ENCODE measurements at regions not wholly inside any gene's neighbourhood (a gene's known extent, or its start where the extent isn't known, plus 50 kb on each side); places are given as distances from the start of the nearest gene placed in this dataset.

DNA sequence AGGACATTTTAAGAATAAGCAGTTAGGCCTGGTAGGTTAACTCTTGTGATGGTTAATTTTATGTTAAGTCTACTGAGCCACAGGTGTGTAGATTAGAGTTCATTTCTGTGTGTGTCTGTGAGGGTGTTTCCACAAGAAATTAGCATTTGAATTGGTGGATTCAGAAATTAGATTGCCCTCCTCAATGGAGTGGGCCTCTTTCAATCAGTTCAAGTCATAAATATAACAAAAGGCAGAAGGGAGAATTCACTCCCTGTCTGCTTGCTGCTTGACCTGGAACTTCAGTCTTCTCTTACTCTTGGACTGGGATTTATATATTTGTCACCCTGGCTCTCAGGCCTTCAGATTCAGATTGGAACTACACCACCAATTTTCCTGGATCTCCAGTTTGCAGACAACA lies 55.3 kb upstream of the POM121L12 start:
- Mint-ChIP-seq H3K9me3 (ENCODE audit: low read depth) (peaks cover 21% of the 10 kb centered on the region), H3K4me3 (no peak overlapping the region), H3K27me3 (no peaks in the 10 kb centered on the region), H3K4me1 (no peaks in the 10 kb centered on the region), H3K27ac (no peak overlapping the region), H3K36me3 (no peaks in the 10 kb centered on the region)
- DNase-seq, result no peak
- ATAC-seq, result no peak
- CTCF ChIA-PET, result no interaction called here

DNA sequence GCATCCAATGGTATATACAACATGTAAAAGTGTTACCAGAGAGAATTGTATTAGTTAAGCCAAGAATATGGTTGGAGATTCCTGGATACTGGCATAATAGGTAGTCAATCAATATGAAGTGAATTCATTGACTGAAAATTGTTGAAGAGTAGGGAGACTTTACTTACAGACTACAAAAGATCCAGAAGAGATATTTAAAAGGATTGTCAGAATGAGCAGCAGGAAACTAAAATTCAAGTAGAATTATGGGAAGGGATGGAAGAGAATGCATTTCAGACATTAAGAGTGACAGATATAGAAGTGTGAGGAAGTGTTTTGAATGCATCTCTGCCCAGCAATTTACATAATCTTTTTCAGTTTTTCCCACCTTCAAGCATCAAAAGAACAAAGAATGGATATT lies 62.3 kb upstream of the POM121L12 start:
- CTCF ChIA-PET, result no interaction called here

DNA sequence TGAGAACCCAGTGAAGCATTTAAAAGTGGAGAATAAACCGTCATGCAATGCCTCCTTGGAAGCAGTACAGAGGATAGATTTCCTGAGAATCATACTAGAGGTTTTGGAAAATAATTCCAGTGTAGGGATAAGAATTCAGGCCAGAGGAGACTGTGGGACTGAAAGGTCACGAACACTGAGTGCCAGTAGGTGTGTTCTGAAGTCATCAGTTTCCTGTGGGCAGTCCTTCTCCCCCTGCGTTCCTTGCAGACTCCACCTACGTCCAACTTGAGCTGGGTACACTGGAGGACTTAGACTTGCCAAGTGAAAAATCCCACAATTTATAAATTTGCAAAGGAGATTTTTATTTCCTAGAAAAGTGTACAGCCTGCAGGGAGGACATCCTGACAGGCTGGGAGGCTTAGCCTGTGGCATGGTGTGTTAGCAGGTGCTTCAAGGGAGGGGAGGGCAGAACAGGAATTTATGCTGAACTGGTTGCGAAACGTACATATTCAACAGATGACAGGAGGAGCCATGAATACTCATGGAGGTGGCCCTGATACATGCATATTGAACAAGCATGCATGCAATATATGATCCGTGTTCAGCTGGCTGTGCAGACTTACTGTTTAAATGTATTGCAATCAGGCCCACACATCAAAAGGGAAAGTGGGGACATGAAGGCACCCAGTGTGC lies 72.9 kb upstream of the POM121L12 start:
- ATAC-seq (no peak), DNase-seq (no peak)
- CTCF ChIA-PET, result no interaction called here
- peaks cover 16% of the 10 kb centered on the region for H3K9me3 Mint-ChIP-seq (ENCODE audit: low read depth)
- no peaks in the 10 kb centered on the region for H3K27me3 Mint-ChIP-seq
- H3K4me1 Mint-ChIP-seq, result no peaks in the 10 kb centered on the region
- H3K4me3 Mint-ChIP-seq, result no peak overlapping the region
- H3K36me3 Mint-ChIP-seq, result no peaks in the 10 kb centered on the region
- no peak overlapping the region for H3K27ac Mint-ChIP-seq

More for the DNA sequence above, 62.3 kb upstream of the POM121L12 start:
- no peak for DNase-seq
- peaks cover 7% of the 10 kb centered on the region for H3K9me3 Mint-ChIP-seq (ENCODE audit: low read depth)
- no peak overlapping the region for H3K4me3 Mint-ChIP-seq
- no peaks in the 10 kb centered on the region for H3K36me3 Mint-ChIP-seq
- no peaks in the 10 kb centered on the region for H3K27me3 Mint-ChIP-seq
- no peak overlapping the region for H3K27ac Mint-ChIP-seq
- no peaks in the 10 kb centered on the region for H3K4me1 Mint-ChIP-seq
- ATAC-seq, result no peak

DNA sequence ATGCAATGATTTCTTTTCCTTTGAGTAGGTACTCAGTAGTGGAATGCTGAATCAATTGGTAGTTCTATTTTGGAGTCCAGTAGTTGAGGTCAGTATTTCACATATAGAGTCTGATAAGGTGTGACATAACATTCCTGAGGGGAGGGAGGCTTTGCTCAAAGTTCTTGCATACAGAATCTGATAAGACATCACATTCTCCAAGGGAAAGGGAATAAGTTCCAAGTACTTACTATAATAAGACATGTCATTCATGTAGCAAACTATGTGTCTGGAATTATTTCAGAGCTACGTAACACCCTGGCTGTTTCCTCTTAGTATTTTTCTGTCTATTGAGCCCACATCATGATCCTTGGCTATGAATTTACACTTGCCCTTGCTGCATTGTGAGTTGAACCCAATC lies 74.3 kb upstream of the POM121L12 start:
- no peak for ATAC-seq
- H3K4me3 Mint-ChIP-seq, result no peak overlapping the region
- no peak overlapping the region for H3K27ac Mint-ChIP-seq
- no peaks in the 10 kb centered on the region for H3K4me1 Mint-ChIP-seq
- CTCF ChIA-PET, result no interaction called here
- no peak for DNase-seq
- H3K9me3 Mint-ChIP-seq (ENCODE audit: low read depth), result peaks cover 16% of the 10 kb centered on the region
- H3K36me3 Mint-ChIP-seq, result no peaks in the 10 kb centered on the region
- H3K27me3 Mint-ChIP-seq, result no peaks in the 10 kb centered on the region

DNA sequence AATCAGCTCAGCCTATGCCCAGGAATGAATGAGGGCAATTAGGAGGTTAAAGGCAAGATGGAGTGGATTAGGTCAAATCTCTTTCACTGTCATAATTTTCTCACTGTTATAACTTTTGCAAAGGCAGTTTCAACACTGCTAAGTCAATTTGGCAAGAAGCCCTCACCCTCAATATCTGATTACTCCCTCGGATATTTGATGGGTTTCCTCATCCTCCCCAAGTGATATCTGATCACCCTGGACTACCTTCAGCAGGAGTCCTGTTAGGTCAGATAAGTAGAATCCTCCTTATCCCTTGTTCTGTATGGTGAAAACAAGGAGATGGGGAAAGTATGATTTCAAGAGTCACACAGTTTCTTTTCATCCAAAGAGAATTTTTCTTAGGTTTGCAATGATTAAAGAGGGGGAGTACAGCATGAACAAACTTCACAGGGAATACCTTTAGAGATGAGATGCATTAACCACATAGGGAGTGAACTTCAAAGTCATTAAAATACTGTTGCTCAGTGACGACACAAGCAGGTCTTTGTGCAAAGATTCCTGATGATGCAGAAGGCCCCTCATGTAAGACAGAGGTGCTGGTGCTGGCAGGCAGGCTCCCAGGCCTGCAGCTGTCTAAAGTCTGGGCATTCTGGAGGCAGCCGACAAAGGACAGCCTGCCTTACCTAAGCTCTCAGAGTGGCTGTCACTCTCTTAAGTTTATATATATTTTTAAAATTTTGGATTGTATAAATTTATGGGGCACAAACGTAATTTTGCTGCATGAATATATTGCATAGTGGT lies 75.4 kb upstream of the POM121L12 start:
- no peaks in the 10 kb centered on the region for H3K4me1 Mint-ChIP-seq
- no peaks in the 10 kb centered on the region for H3K36me3 Mint-ChIP-seq
- H3K27me3 Mint-ChIP-seq, result no peaks in the 10 kb centered on the region
- DNase-seq, result no peak
- H3K27ac Mint-ChIP-seq, result no peak overlapping the region
- ATAC-seq, result no peak
- H3K4me3 Mint-ChIP-seq, result no peak overlapping the region
- peaks cover 13% of the 10 kb centered on the region for H3K9me3 Mint-ChIP-seq (ENCODE audit: low read depth)
- CTCF ChIA-PET, result no interaction called here

DNA sequence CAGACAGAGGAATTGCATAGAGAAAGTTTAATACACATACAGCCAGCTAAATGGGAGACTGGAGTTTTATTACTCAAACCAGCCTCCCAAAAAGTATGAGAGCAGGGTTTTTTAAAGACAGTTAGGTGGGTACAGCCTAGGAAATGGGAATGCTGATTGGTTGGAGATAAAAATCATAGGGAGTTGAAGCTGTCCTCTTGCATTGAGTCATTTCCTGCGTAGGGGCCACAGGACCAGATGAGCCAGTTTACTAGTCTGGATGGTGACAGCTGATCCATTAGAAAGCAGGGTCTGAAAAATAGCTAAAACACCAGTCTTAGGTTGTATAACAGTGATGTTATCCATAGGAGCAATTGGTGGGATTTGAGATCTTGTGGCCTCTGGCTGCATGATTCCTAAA lies 76.1 kb upstream of the POM121L12 start:
- Mint-ChIP-seq H3K36me3 (no peaks in the 10 kb centered on the region), H3K4me1 (no peaks in the 10 kb centered on the region), H3K27ac (no peak overlapping the region), H3K4me3 (no peak overlapping the region), H3K9me3 (ENCODE audit: low read depth) (peaks cover 14% of the 10 kb centered on the region), H3K27me3 (no peaks in the 10 kb centered on the region)
- CTCF ChIA-PET, result no interaction called here
- DNase-seq (no peak), ATAC-seq (no peak)

DNA sequence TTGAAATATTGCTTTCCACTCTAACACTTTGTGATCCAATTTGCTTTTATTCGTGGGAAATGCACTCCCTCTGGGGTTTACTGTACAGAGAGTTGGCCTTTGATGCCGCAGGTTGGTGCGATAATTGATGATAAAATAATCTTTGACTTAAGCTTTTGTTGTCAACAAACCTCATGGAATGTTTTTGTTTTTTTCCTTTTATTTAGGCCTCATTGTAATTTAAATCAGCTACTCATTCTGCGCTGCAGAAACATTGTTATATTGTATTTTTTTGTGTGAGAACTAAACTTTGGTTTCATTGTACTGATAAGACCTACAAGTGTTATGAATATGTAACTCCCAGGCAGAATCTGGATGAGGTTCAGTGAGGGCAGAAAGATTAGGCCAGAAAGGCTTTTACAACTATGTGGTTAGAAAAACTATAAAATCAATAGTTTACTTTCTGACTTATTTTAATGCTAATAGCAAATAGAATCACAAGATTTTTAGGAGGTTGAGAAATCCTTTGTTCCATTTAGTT lies 76.8 kb upstream of the POM121L12 start:
- Mint-ChIP-seq H3K27ac (no peak overlapping the region), H3K9me3 (ENCODE audit: low read depth) (peaks cover 11% of the 10 kb centered on the region), H3K36me3 (no peaks in the 10 kb centered on the region), H3K4me3 (no peak overlapping the region), H3K4me1 (no peaks in the 10 kb centered on the region), H3K27me3 (no peaks in the 10 kb centered on the region)
- ATAC-seq (no peak), DNase-seq (no peak)
- CTCF ChIA-PET, result no interaction called here

DNA sequence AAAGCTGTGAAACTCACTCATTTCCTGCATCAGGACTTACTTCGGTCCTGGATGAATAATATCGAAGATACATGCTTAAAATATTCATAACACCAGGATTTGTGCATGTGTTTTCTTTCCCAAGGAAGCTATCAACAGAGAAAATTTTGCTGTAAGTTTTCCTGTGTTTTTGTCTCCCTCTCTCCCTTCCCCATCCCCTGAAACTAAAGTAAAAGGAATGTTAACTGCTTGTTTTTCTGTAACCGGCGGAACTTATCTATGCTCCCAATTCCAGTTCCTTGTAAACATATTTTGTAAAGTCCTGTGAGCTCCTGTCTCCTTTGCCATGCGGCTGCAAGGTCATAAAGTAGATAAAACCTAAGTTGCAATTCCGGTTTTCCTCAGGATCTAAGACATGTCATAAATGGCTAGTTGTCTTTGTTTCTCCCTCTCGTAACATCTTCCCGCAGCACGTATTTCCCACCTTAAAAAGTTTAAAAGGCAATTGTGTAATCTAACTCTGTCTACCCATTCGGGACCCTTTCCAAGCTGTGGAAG lies 79.0 kb upstream of the POM121L12 start:
- DNase-seq (no peak), ATAC-seq (no peak)
- peaks cover 11% of the 10 kb centered on the region for H3K9me3 Mint-ChIP-seq (ENCODE audit: low read depth)
- H3K4me3 Mint-ChIP-seq, result no peak overlapping the region
- no peak overlapping the region for H3K27ac Mint-ChIP-seq
- CTCF ChIA-PET, result no interaction called here
- H3K27me3 Mint-ChIP-seq, result no peaks in the 10 kb centered on the region
- no peaks in the 10 kb centered on the region for H3K4me1 Mint-ChIP-seq
- H3K36me3 Mint-ChIP-seq, result no peaks in the 10 kb centered on the region

DNA sequence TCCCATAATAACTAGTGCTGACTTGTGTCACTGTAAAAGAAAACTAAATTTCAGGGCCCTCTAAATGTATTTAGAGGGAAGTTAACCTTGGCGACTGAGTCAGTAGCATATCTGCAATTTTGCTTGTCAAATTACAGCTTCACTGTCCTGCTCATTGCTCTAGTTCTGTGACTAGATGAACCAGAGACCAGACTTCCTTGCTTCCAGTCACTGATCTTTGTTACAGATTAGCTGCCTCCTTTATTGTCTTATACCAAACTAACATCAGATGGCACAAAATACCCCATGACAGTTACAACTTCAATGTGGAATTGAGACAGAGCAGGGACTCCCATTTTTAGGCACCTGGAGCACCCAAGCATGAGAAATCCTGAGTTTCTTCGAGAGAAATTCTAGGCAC lies 79.9 kb upstream of the POM121L12 start:
- peaks cover 9% of the 10 kb centered on the region for H3K9me3 Mint-ChIP-seq (ENCODE audit: low read depth)
- no peaks in the 10 kb centered on the region for H3K4me1 Mint-ChIP-seq
- CTCF ChIA-PET, result no interaction called here
- no peak overlapping the region for H3K4me3 Mint-ChIP-seq
- no peak overlapping the region for H3K27ac Mint-ChIP-seq
- no peaks in the 10 kb centered on the region for H3K27me3 Mint-ChIP-seq
- H3K36me3 Mint-ChIP-seq, result no peaks in the 10 kb centered on the region
- DNase-seq (no peak), ATAC-seq (no peak)

DNA sequence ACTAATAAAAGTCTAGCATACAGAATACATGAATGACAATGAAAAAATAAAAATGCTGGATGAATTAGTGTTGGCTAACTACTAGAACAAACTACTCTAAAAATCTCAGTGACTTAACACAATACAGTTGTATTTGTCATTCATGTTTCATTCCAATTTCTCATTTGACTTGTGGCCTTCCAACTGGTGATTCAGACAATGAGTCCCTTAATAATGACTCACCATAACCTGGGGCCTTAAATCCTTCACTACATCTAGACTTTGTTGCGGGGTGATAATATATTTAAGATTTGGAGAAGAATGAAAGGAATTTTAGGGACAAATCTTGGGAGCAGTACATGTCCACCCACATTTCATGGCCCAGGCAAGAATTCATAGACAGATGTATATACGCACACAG lies 90.5 kb upstream of the POM121L12 start:
- Mint-ChIP-seq H3K4me1 (no peaks in the 10 kb centered on the region), H3K4me3 (no peak overlapping the region), H3K27me3 (no peaks in the 10 kb centered on the region), H3K9me3 (ENCODE audit: low read depth) (peaks cover 10% of the 10 kb centered on the region), H3K27ac (no peak overlapping the region), H3K36me3 (no peaks in the 10 kb centered on the region)
- CTCF ChIA-PET, result no interaction called here
- no peak for DNase-seq
- no peak for ATAC-seq

DNA sequence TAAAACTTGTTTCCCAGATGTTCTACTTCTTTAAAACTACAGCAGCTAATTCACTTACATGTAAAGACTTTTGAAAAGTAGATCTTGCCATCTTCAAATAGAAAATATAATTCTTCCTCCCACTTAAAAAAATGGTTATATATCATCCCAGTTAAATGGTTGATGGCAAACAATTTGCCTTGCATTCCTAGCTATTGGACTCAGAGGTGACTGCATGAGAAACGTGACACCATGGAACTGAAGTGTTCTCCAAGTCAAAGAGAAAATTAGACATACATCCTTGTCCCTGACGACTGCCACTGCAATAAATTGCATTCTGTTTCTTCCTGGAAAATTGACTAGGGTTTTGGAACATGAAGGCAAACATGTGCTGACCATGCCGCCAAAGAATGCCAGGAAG lies 95.0 kb upstream of the POM121L12 start:
- Mint-ChIP-seq H3K9me3 (ENCODE audit: low read depth) (peaks cover 6% of the 10 kb centered on the region), H3K4me3 (no peak overlapping the region), H3K27me3 (no peaks in the 10 kb centered on the region), H3K27ac (no peak overlapping the region), H3K36me3 (no peaks in the 10 kb centered on the region), H3K4me1 (no peaks in the 10 kb centered on the region)
- CTCF ChIA-PET, result no interaction called here
- DNase-seq (no peak), ATAC-seq (no peak)

DNA sequence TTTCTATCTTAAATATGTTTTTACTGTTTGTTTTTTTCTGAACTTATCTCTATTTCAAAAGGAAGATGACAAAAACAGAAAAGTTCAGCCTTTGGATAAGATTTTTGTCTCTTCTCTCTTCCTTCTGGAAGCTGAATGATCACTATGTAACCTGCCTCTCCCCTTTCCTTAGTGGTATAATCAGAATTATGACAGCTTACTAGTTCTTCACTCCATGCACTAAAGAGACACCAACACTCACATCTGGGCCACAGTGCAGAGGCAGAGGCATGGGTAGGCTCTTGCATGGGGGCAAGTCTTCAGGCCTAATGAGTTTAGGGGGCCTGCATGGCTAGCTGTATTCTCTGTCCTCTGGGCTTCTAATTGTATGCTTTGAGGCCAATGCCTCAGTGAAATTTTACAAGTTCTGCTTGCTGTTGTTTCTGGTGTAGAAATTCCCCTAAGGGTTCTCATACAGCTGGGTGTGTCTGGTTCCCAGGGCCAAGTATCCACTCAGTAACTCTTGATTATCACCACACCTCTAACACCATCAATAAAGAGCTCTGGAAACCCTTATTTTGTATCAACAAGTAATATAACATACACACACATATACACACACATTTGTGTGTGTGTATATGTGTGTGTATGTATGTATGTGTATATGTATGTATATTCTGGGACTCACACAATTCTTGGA lies 96.8 kb upstream of the POM121L12 start:
- CTCF ChIA-PET, result no interaction called here
- H3K9me3 Mint-ChIP-seq (ENCODE audit: low read depth), result peaks cover 15% of the 10 kb centered on the region
- H3K4me3 Mint-ChIP-seq, result no peak overlapping the region
- ATAC-seq (no peak), DNase-seq (no peak)
- no peaks in the 10 kb centered on the region for H3K27me3 Mint-ChIP-seq
- no peaks in the 10 kb centered on the region for H3K4me1 Mint-ChIP-seq
- H3K36me3 Mint-ChIP-seq, result no peaks in the 10 kb centered on the region
- H3K27ac Mint-ChIP-seq, result no peak overlapping the region

DNA sequence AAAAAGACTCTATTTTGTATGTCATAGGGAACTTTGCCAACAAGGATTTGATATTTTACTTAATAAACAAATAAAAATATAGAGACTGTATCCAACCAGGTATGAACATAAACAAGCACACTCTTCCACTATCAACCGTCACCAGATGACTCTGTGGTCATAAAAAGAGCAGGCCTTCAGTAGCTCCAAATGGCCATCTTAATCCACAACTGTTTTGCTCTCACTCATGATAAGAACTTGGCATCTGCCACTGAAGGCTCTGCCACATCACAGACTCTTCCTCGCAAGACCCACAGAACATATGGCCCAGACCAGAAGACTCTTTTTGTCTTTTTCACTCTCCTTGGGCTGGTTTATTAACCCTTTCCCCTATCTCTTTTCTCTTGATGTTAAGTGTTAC lies 98.7 kb upstream of the POM121L12 start:
- Mint-ChIP-seq H3K4me3 (no peak overlapping the region), H3K36me3 (no peaks in the 10 kb centered on the region), H3K9me3 (ENCODE audit: low read depth) (peaks cover 16% of the 10 kb centered on the region), H3K27ac (no peak overlapping the region), H3K4me1 (no peaks in the 10 kb centered on the region), H3K27me3 (no peaks in the 10 kb centered on the region)
- CTCF ChIA-PET, result no interaction called here
- ATAC-seq, result no peak
- DNase-seq, result no peak

DNA sequence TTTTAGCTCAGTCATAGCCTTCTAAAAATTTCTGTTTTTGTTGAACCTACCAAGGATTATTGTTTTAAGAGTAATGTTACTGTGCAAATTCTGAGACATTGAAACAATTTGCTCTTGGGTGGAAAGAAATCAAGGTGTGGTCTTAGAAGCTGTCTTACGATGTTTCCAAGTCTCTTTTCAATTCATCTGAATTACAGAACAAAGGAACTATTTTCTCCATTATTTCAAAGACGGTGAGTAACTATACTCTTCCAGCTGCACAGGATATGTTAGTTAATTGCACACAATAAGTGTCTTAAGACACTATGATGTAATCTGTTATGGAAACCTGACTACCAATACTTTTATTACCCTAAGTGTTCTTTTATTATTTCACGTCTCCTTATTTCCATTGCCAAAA lies 106.8 kb upstream of the POM121L12 start:
- DNase-seq (no peak), ATAC-seq (no peak)
- H3K9me3 Mint-ChIP-seq (ENCODE audit: low read depth), result peaks cover 11% of the 10 kb centered on the region
- H3K36me3 Mint-ChIP-seq, result no peaks in the 10 kb centered on the region
- CTCF ChIA-PET, result no interaction called here
- H3K4me1 Mint-ChIP-seq, result no peaks in the 10 kb centered on the region
- H3K4me3 Mint-ChIP-seq, result no peak overlapping the region
- H3K27me3 Mint-ChIP-seq, result no peaks in the 10 kb centered on the region
- H3K27ac Mint-ChIP-seq, result no peak overlapping the region

Measured in activated CD8-positive, alpha-beta memory T cell treated with anti-CD3 and anti-CD28 coated beads, Interleukin-2, amount 10 ng/mL, durations not matched to agents 7 days and 5 days (primary cell).